ENCODE measurements at regions not wholly inside any gene's neighbourhood (a gene's known extent, or its start where the extent isn't known, plus 50 kb on each side); places are given as distances from the start of the nearest gene placed in this dataset.

DNA sequence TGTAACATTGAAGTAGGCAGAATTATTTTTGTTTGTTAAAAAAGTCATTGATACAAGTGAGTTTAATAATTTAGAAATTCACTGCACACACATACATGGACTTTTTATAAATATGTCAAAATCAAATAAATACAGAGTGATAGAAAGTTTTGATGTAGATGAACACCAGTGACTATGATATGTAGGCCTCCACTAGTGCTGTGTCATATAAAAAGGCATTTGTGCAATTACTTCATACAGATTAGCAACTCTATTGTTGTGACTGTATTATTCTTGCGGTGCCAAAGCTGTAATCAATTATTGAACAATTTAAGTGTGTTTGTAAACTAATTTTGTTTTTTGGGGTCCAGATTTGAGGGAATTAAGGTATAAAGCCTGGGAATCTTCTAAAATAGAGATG is 366.2 kb upstream of the PITX2 start:
- no peak overlapping the region for H3K4me3 ChIP-seq (ENCODE audit: low read length)
- H3K9me3 ChIP-seq (replicated peaks; ENCODE audit: insufficient read depth, low read length), result no peaks in the 10 kb centered on the region
- H3K79me2 ChIP-seq (ENCODE audit: low read length), result no peaks in the 10 kb centered on the region
- no peak overlapping the region for H2AFZ ChIP-seq (ENCODE audit: low read length)
- no peaks in the 10 kb centered on the region for H3K9me2 ChIP-seq (replicated peaks; ENCODE audit: insufficient read depth, low read length)
- no peak overlapping the region for H3K9ac ChIP-seq (ENCODE audit: low read length)
- DNase-seq, result no peak
- H3K4me1 ChIP-seq (ENCODE audit: low read length), result no peaks in the 10 kb centered on the region
- TF ChIP-seq EZH2phosphoT487 (IDR thresholded peaks at IDR 0.05; ENCODE audit: low read length) (no peak), EZH2 (optimal IDR thresholded peaks at IDR 0.05; ENCODE audit: low read depth, low read length) (no peak)
- TF ChIP-seq, protein P1, sequence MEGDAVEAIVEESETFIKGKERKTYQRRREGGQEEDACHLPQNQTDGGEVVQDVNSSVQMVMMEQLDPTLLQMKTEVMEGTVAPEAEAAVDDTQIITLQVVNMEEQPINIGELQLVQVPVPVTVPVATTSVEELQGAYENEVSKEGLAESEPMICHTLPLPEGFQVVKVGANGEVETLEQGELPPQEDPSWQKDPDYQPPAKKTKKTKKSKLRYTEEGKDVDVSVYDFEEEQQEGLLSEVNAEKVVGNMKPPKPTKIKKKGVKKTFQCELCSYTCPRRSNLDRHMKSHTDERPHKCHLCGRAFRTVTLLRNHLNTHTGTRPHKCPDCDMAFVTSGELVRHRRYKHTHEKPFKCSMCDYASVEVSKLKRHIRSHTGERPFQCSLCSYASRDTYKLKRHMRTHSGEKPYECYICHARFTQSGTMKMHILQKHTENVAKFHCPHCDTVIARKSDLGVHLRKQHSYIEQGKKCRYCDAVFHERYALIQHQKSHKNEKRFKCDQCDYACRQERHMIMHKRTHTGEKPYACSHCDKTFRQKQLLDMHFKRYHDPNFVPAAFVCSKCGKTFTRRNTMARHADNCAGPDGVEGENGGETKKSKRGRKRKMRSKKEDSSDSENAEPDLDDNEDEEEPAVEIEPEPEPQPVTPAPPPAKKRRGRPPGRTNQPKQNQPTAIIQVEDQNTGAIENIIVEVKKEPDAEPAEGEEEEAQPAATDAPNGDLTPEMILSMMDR (IDR thresholded peaks at IDR 0.05; ENCODE audit: low read length), result no peak
- no peak overlapping the region for H3K4me2 ChIP-seq (ENCODE audit: low read depth, low read length)
- no peaks in the 10 kb centered on the region for H3K36me3 ChIP-seq (replicated peaks; ENCODE audit: insufficient read depth, low read length)
- H3K27ac ChIP-seq (ENCODE audit: low read length), result no peak overlapping the region
- H4K20me1 ChIP-seq (ENCODE audit: insufficient read depth, low read length), result no peaks in the 10 kb centered on the region
- H3K27me3 ChIP-seq (replicated peaks; ENCODE audit: insufficient read depth, low read length), result no peaks in the 10 kb centered on the region
- no peaks in the 10 kb centered on the region for H3F3A ChIP-seq (ENCODE audit: insufficient read depth, low read length)

DNA sequence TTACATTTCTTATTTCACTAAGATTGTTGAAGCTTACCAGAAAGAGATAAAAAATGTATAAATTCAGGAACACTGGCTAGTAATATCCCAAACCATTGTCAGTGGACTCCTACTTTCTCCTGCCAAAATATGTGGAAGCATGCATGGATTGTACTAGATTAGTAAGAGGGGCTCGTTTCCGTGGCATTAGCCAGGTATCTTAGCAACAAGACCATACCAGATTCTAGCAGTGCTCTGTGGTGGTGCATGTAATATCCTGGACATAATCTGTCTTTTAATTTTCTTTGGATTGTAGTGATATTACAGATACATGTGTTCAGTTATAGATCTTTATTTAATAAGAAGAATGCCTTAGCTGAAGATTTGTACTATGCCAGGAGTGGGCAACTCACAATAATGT is 371.9 kb upstream of the PITX2 start:
- TF ChIP-seq, protein P1 (IDR thresholded peaks at IDR 0.05; ENCODE audit: low read length), result no peak
- TF ChIP-seq EZH2phosphoT487 (IDR thresholded peaks at IDR 0.05; ENCODE audit: low read length) (no peak), EZH2 (optimal IDR thresholded peaks at IDR 0.05; ENCODE audit: low read depth, low read length) (no peak)
- H3K79me2 ChIP-seq (ENCODE audit: low read length), result no peaks in the 10 kb centered on the region

DNA sequence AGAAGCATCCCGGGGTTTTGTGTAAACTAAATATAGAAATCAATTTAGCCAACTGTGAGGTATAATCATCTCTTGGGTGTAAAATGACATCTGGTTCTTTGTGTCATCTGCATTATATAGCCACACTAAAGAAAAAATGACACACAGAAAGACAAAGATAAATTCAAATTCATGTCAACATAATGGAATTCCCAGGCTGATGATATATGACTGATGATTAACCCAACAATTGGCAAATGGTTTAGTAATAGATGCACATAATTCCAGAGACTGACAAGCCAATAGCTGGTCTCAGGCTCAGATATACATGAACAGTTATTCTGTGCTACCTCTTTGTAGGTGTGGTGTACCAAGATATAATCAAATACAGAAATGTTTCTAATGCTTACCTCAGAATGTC is 375.4 kb upstream of the PITX2 start:
- Histone ChIP-seq H3K4me1 (ENCODE audit: low read length) (no peaks in the 10 kb centered on the region), H3K27me3 (replicated peaks; ENCODE audit: insufficient read depth, low read length) (no peaks in the 10 kb centered on the region), H3K36me3 (replicated peaks; ENCODE audit: insufficient read depth, low read length) (no peaks in the 10 kb centered on the region), H3K4me2 (ENCODE audit: low read depth, low read length) (no peak overlapping the region), H4K20me1 (ENCODE audit: insufficient read depth, low read length) (no peaks in the 10 kb centered on the region), H3K79me2 (ENCODE audit: low read length) (no peaks in the 10 kb centered on the region), H3K9ac (ENCODE audit: low read length) (no peak overlapping the region), H3K9me3 (replicated peaks; ENCODE audit: insufficient read depth, low read length) (no peaks in the 10 kb centered on the region), H3K9me2 (replicated peaks; ENCODE audit: insufficient read depth, low read length) (no peaks in the 10 kb centered on the region), H2AFZ (ENCODE audit: low read length) (no peak overlapping the region), H3K4me3 (ENCODE audit: low read length) (no peak overlapping the region), H3K27ac (ENCODE audit: low read length) (no peak overlapping the region), H3F3A (ENCODE audit: insufficient read depth, low read length) (no peaks in the 10 kb centered on the region)
- no peak for DNase-seq
- TF ChIP-seq, protein P1 (IDR thresholded peaks at IDR 0.05; ENCODE audit: low read length), result no peak
- no peak for TF ChIP-seq EZH2phosphoT487 (IDR thresholded peaks at IDR 0.05; ENCODE audit: low read length)
- no peak for TF ChIP-seq EZH2 (optimal IDR thresholded peaks at IDR 0.05; ENCODE audit: low read depth, low read length)

More for the DNA sequence above, 371.9 kb upstream of the PITX2 start:
- no peaks in the 10 kb centered on the region for H3K9me2 ChIP-seq (replicated peaks; ENCODE audit: insufficient read depth, low read length)
- H3K4me3 ChIP-seq (ENCODE audit: low read length), result no peak overlapping the region
- DNase-seq, result no peak
- H3F3A ChIP-seq (ENCODE audit: insufficient read depth, low read length), result no peaks in the 10 kb centered on the region
- H4K20me1 ChIP-seq (ENCODE audit: insufficient read depth, low read length), result no peaks in the 10 kb centered on the region
- H3K4me1 ChIP-seq (ENCODE audit: low read length), result no peaks in the 10 kb centered on the region
- no peak overlapping the region for H3K4me2 ChIP-seq (ENCODE audit: low read depth, low read length)
- H2AFZ ChIP-seq (ENCODE audit: low read length), result no peak overlapping the region
- no peak overlapping the region for H3K27ac ChIP-seq (ENCODE audit: low read length)
- H3K27me3 ChIP-seq (replicated peaks; ENCODE audit: insufficient read depth, low read length), result no peaks in the 10 kb centered on the region
- no peak overlapping the region for H3K9ac ChIP-seq (ENCODE audit: low read length)
- no peaks in the 10 kb centered on the region for H3K9me3 ChIP-seq (replicated peaks; ENCODE audit: insufficient read depth, low read length)
- H3K36me3 ChIP-seq (replicated peaks; ENCODE audit: insufficient read depth, low read length), result no peaks in the 10 kb centered on the region

Measured in MM.1S (cell line).